Activated naive CD8-positive, alpha-beta T cell treated with anti-CD3 and anti-CD28 coated beads, Interleukin-2, amount 50 U/mL, for 16 hours (primary cell): ENCODE measurements at regions not wholly inside any gene's neighbourhood (a gene's known extent, or its start where the extent isn't known, plus 50 kb on each side); places are given as distances from the start of the nearest gene placed in this dataset.

ENCODE experiments used
- DNase-seq: peaks from one replicate; pipeline ENCODE4 v3.0.0-alpha.2; 2020; ENCODE audit warnings: low read depth, low spot score

GRCh38 chr15:62739082-62739481 lies 303.5 kb upstream of the TPM1 start:
- DNase-seq, result no peak

DNA sequence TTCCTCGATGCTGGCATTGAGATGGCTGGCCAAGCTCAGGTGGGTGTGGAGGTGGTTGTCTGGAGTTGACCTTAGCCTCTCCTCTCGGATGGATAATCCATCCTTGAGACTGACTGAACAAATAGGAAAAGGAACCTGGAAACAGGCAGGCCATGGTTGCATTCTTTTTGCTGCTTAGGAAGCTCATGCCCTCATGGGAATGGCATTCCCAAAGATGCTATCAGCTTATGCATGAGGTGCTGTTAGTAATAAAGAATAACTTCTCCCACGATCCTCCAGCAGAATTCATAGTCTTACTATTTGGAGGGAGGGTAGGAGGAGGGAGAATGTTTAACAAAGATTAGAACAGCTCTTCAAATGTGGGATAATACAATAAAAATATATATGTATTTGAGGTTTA lies 303.0 kb upstream of the TPM1 start:
- no peak for DNase-seq

GRCh38 chr15:62740141-62741004 lies 302.2 kb upstream of the TPM1 start:
- DNase-seq, result no peak

DNA sequence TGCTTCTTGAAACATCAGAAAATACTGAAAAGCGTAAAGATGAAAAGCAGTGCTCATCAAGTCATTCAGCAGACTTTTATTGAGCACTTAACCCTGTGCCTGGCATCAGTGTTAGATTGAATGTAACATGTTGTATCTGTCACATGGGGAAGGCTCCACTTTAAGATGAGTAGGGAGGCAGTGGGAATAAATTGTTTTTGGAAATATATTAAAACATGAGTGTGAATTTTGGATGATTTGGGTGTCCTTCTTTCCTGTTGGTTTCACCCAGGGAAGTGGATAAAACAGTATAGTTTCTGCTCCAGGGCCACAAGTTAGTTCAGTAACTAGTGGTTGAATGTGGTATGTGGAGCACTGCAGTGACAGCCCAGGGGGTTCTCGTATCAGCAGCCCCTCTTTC lies 301.4 kb upstream of the TPM1 start:
- DNase-seq, result no peak

DNA sequence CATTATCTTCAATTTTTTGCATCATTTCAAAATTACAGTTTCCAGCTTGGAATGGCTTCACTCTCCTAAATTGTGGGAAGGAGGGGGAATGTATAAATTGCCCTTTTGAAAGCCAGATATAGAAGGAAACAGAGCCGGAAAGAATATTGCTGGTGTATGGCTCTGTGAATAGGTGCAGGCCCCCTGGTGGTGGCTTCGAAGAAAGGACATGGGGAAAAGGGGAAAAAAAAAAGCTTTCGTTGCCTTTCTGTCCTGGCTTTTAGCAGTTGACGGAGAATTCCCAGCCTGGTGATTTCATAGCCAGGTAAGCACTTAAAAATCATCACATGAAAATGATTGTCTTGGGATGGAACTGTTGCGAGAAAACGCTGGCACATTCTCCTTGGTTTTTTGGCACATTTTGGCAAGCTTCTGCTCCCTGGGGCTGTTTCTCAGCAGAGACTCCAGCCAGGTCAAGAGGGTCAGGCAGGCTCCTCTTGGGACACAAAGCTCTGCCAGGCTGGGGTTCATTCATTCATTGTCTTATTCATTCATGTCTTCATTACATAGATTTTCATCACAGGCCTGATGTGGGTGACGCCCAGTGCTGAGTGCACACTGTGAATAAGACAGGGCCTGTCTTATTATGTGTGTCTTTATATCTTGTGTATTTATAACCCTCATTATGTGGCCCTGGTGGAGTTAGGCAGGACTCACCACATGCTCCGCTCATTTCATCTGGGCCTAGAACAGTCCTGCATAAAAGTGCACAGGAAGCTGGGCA lies 300.0 kb upstream of the TPM1 start:
- no peak for DNase-seq

DNA sequence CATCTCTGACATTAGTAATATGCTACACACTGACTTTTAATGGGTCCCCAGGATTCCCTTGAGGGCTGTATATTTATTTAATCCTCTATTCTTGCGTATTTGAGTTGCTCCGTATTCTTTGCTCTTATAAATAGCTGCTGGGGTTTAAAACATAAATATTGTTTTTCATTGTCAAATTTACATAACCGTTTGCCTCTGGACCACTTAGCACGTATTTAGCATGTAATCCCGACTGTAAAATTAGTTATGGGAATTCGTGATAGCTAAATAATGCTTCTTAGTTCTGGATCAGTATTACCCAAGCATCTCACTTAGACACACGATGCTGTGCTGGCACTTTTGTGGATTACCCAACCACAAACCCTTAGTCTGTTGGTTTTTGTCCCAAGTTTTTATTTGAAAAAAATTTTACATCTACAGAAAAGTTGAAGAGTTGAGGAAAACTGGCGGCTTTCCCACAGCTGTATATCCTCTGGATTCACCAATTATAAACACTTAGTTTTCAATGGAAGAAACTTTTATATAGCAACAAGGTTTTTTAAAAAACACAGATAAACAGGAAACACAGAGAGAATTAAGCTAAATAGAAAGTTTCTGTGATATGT lies 296.8 kb upstream of the TPM1 start:
- DNase-seq, result no peak

- DNase-seq, result no peak
Measured at GRCh38 chr15:62748196-62748595, 294.4 kb upstream of the TPM1 start.

DNA sequence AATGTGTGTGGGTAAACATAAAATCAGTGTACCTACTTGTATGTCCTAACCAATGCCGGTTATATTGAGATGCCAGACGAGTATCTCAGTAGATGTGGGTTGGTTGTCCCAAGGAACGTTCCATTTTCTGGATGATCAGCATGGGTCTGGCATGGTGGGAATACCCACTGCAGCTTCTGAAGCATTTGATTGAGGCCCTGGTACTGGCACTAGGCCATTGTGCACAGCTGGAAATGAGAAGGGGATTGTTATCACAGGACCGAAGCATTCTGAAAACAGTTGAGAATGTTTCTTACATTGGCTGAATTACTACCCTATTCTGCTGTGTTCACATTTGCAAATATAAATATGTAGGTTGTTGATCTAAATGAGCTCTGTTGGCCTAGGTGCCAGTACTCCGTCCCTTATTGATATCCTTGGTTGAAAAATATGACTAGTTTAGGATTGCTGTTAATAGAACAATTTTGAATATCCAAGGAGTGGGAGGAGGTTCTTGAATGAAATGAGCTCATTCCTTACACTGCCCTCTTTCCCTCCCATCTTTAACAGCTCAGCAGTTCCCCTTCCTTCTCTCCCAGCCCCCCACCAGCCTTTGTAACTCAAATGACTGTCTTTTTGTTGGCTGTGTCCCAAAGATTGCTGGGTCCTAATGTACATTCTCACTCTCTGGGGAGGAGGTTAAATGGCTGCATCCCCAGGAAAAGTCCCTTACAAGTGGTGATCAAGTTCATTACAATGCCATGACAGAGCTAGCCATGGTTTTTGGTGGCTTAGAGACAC lies 293.3 kb upstream of the TPM1 start:
- no peak for DNase-seq

DNA sequence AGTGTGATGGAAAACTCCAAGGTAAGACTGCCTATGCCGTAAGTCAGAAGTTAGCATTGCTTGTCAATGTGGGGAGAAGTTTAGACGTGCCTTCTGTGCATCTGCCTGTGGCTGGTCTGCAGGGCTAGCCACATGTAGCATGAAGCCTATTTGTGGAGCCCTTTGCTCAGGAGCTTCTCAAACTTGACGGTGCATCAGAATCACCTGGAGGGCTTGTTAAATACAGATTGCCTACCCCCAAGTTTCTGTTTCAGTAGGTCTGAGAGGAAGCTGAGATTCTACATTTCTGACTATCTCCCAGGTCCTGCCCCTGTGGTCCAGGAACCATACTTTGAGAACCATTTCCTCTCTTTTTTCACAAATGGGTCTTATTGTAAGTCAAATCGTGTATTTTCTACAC lies 292.1 kb upstream of the TPM1 start:
- DNase-seq, result no peak

GRCh38 chr15:62752657-62753517 lies 289.7 kb upstream of the TPM1 start:
- no peak for DNase-seq

DNA sequence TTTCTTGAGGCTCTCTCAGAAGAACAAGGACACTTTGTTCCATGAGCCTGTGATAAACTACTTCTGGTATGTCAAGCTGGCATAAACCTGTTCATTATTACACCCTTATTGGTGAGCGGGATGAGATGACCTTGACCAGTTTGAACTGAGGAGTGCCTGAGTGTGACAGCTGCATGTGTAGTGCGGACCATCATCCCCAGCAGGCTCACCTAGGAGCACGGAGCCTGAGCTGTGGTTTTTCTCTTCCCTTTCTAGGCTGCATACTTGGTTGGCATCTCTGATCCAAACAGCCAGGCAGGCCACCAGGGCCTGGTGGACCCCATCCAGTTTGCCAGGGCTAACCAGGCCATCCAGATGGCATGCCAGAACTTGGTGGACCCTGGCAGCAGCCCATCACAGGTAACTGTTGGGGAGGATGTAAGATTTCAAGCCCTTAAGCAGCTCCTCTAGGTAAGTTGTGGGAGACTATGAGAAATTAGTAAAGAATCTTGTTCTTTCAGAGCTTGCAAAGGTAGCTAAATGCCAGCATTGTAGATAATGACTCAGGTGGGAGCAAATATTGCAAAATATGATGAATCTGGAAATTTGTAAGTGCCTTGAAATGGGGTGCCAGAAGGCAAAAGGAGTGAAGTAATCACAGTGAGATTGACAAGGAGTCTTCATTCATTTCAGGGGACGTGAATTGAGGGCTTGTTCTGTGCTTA lies 288.9 kb upstream of the TPM1 start:
- no peak for DNase-seq

DNA sequence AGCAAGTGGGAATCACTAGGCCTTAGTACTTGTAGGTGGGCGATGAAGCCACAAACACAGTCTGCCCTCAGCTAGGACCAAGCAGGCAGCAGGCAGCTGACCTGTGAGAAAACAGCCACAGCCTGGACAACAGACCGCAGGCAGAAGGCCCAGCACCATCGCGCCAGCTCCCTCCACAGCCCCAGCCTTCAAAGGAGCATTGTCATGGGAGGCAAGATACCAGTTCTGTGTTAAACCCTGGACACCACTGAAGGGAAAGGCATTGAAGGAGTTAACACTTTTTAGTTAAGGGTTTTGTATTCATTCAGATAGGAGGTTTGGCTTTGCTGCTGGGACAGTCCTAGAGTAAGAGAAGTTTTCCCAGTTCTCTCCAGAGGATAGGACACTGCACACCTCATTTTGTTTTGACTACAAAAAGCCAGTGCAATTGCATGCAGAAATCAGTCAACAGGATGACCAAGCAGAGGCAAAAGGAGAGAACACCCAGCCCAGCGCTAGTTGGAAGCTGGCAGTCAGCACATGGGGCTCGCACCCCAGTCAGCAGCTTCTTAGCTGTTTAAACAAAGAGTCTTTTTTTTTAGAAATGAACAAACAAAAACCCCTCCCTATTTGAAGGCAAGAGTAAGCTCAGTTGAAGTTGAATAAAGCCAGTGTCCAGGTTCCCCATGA lies 286.1 kb upstream of the TPM1 start:
- no peak for DNase-seq

GRCh38 chr15:62756995-62757360 lies 285.6 kb upstream of the TPM1 start:
- DNase-seq, result no peak

- no peak for DNase-seq
Measured at GRCh38 chr15:62757535-62757934, 285.0 kb upstream of the TPM1 start.

DNA sequence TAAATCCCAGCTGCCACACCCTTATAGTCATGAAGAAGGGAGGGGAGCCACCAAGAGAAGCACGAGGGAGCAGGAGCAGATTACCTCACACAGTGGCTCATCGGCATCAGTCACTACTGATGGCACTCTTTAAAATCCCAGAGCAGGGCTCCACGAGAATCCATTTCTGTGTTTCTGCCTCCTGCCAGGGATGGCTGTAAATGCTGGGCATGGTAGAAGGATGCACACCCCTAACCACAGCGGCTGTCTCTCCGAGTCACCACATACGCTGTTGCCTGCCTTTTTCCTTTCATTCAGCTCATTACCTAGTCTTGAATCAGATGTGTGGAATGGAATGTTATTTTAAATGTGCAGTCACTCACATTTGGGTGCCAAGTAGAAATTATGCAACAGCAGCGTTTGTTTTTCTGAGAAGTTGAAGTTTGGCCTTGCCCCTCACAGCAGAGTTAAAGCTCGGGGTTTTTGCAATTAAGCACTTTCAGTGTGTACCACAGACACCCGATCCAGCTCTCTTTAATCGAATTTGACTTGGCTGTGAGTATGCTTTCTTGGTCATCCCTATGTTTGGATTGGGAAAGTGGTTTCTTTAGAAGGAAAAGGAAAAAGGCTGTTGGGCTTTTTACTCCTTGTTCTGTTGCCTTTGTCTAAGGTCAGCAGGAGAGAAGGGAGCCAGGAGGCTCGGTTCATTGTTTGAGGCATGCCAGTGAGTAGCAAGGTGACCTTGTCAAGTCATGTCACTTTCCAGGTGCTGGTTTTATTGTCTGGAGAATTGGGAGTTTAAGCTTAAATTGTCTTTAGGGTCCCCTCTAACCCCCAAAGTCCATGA lies 284.2 kb upstream of the TPM1 start:
- no peak for DNase-seq

DNA sequence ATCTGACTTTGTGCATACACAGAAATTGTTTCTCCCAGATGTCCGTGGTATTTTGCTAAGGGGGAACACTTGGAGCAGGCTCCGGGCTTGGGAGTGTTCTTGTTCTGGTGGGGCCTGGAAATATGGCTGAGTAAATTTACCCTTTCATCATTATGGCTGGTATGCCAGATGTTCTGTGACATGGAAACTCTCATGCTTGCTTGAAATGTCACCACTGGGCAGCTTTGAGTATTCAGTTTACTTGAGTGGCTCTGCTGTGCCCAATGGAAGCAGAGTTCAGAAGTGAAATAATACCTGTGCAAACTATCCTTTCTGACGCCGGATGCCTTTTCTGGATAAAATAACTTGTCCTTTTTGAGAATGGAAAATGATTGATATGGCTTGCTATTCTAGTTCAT lies 283.6 kb upstream of the TPM1 start:
- no peak for DNase-seq

- DNase-seq, result no peak
Measured at GRCh38 chr15:62760538-62760937, 282.0 kb upstream of the TPM1 start.

GRCh38 chr15:62765916-62766315 lies 276.6 kb upstream of the TPM1 start:
- no peak for DNase-seq

DNA sequence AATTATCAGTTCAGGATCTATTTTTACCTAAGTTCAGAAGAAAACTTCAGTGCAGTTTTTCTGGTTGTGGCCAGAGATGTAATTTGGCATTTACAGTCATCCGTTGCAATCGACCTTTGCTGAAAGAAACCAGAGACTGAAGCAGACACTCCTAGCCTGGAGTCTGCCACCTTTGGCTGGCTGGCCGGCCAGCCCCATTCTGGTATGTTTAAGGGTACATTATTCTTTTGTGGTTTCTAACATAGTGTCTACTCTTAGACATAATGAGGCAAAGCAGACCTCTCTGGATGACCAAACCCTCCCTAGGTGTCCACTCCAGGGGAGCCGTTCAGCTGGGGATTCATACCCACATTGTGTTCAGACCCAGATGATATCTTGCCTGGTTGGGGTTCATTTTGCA lies 275.9 kb upstream of the TPM1 start:
- DNase-seq, result no peak
